ENCODE measurements at regions not wholly inside any gene's neighbourhood (a gene's known extent, or its start where the extent isn't known, plus 50 kb on each side); places are given as distances from the start of the nearest gene placed in this dataset.

- WGBS (ENCODE audit: extremely low coverage, insufficient read length, low lambda C conversion rate) = no CpG with 5 or more reads among the region's 5 CpGs
- H3K4me1 Mint-ChIP-seq = peaks cover 3 to 4% of the 10 kb centered on the region in 2 experiments; a peak in 1 of 4 replicates
- H3K9me3 Mint-ChIP-seq = peaks cover 6 to 13% of the 10 kb centered on the region in 2 experiments; a peak in 4 of 5 replicates
- Histone ChIP-seq H2BK5ac (ENCODE audit: insufficient read length, low read length) (no peak overlapping the region), H3K18ac (ENCODE audit: insufficient read length, low read depth, low read length) (no peak overlapping the region), H4K5ac (ENCODE audit: insufficient read length, low read depth, low read length) (no peak overlapping the region), H3K79me1 (ENCODE audit: insufficient read depth, low read depth, low read length, poor library complexity, severe bottlenecking) (no peaks in the 10 kb centered on the region), H3K23me2 (ENCODE audit: insufficient read length, low read depth, low read length, poor library complexity, severe bottlenecking) (no peaks in the 10 kb centered on the region), H2BK12ac (ENCODE audit: insufficient read length, low read depth, low read length) (no peak overlapping the region), H3K4ac (ENCODE audit: low read depth, low read length) (no peak overlapping the region), H3K27ac (ENCODE audit: insufficient read length, low read depth, low read length) (no peak overlapping the region), H3K79me2 (ENCODE audit: insufficient read depth, low read length) (no peaks in the 10 kb centered on the region), H3K4me2 (ENCODE audit: insufficient read depth, insufficient read length, low read length) (no peak overlapping the region), H3K4me1 (ENCODE audit: insufficient read depth, low read length) (no peaks in the 10 kb centered on the region), H3K9ac (ENCODE audit: extremely low read depth, insufficient read length, low read length) (no peak overlapping the region), H3K9me3 (ENCODE audit: control insufficient read depth, low read depth, low read length) (no peaks in the 10 kb centered on the region), H3T11ph (ENCODE audit: low read length) (no peak overlapping the region), H2BK120ac (ENCODE audit: low read depth, low read length, poor library complexity, severe bottlenecking) (no peak overlapping the region), H3K56ac (ENCODE audit: insufficient read length, low read depth, low read length) (no peak overlapping the region), H2BK20ac (ENCODE audit: low read depth, low read length, poor library complexity, severe bottlenecking) (no peak overlapping the region), H3K27me3 (ENCODE audit: insufficient read depth, low read length) (no peaks in the 10 kb centered on the region), H4K91ac (ENCODE audit: insufficient read length, low read depth, low read length) (no peak overlapping the region), H2BK15ac (ENCODE audit: low read depth, low read length) (no peak overlapping the region), H2AK5ac (ENCODE audit: insufficient read length, low read length) (no peak overlapping the region), H3K23ac (ENCODE audit: insufficient read length, low read depth, low read length) (no peak overlapping the region), H4K20me1 (ENCODE audit: control insufficient read depth, insufficient read depth, insufficient read length) (no peaks in the 10 kb centered on the region), H3K14ac (ENCODE audit: insufficient read depth, low read length) (no peak overlapping the region), H4K8ac (replicated peaks; ENCODE audit: insufficient read length, low read depth, low read length) (no peak overlapping the region), H2AFZ (ENCODE audit: low read length) (no peak overlapping the region)
- H3K27me3 Mint-ChIP-seq (ENCODE audit: low read depth) = no peaks in the 10 kb centered on the region
- H3K4me3 Mint-ChIP-seq = no peak overlapping the region
- no peak for TF ChIP-seq CTCF (conservative IDR thresholded peaks at IDR 0.05)
- peaks cover 0 to 9% (median 0%) of the 10 kb centered on the region in 3 experiments; a peak in 1 of 7 replicates for H3K36me3 Mint-ChIP-seq (ENCODE audit: insufficient read depth in 1 of 3, low read depth in 3 of 3)
- H3K27ac Mint-ChIP-seq = no peak overlapping the region
- no peak for DNase-seq
Measured at GRCh38 chr9:3608011-3608410, 82.2 kb upstream of the RFX3 start.

All from H9 (cell line).